Keratinocyte (primary cell): ENCODE measurements at regions not wholly inside any gene's neighbourhood (a gene's known extent, or its start where the extent isn't known, plus 50 kb on each side); places are given as distances from the start of the nearest gene placed in this dataset.

Experiments
- CTCF ChIP-seq, 3 experiments: IDR thresholded peaks in 1 of 3; conservative IDR thresholded peaks in 1 of 3; optimal IDR thresholded peaks in 1 of 3; 2 replicates in 2 of 3; 3 replicates in 1 of 3; pipeline versions ENCODE3 to v1.5.1; 2011; ENCODE audit warnings: low read length in 3 of 3, mild to moderate bottlenecking in 3 of 3, moderate library complexity in 2 of 3, control low read depth in 1 of 3, inconsistent platforms in 1 of 3; ENCODE audit not compliant: insufficient read depth in 2 of 3; ENCODE audit errors: extremely low read depth in 1 of 3
- EZH2 ChIP-seq: IDR thresholded peaks from one replicate; pipeline ENCODE4 v1.6.1; 2012; ENCODE audit warnings: inconsistent platforms, mild to moderate bottlenecking, low read length, moderate library complexity

DNA sequence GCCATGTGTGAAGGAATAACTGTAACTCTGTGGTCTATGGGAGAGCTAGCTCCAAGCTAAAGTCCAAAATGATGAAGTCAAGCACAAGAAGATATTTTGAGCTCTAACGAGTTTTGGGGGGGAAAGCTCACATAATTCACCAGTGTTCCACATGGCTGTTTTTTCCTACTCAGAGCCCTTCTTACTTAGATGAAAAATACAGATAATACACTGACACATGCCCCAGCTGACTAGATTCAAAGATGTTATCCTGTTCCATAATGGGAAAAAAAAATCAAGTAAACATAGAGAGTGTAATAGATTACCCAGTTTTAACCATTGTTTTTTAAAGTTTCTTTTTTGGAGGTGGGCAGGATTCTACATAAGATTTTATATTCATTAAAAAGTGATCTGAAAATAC, 86.6 kb downstream of the PRLHR start:
- TF ChIP-seq CTCF (optimal IDR thresholded peaks at IDR 0.05 in 1 of 3, IDR thresholded peaks at IDR 0.05 in 1 of 3, conservative IDR thresholded peaks at IDR 0.05 in 1 of 3; ENCODE audit: extremely low read depth in 1 of 3, insufficient read depth in 2 of 3, low read length in 3 of 3): no peak
- TF ChIP-seq EZH2: no peak
